ENCODE measurements at regions not wholly inside any gene's neighbourhood (a gene's known extent, or its start where the extent isn't known, plus 50 kb on each side); places are given as distances from the start of the nearest gene placed in this dataset.

- Mint-ChIP-seq H3K4me3 (no peak overlapping the region), H3K9me3 (no peaks in the 10 kb centered on the region), H3K4me1 (ENCODE audit: low read depth) (peaks cover 10% of the 10 kb centered on the region), H3K27me3 (peaks cover 12% of the 10 kb centered on the region), H3K27ac (no peak overlapping the region), H3K36me3 (ENCODE audit: low read depth) (no peaks in the 10 kb centered on the region)
- no peaks in the 10 kb centered on the region for H3K27me3 ChIP-seq (ENCODE audit: control insufficient read depth in 1 of 2, insufficient read depth in 2 of 2, low read length in 2 of 2)
- no peaks in the 10 kb centered on the region for H3K36me3 ChIP-seq (ENCODE audit: insufficient read depth, low read length)
- ChIA-PET CTCF (no interaction called here), POLR2A (no interaction called here)
- H3K4me3 ChIP-seq (ENCODE audit: low read length), result no peak overlapping the region
- intact Hi-C loops (cut with DNase I, micrococcal nuclease), result no loop called here
- DNase-seq (no peak), ATAC-seq (ENCODE audit: poor library complexity) (no peak)
- no peak overlapping the region for H3K27ac ChIP-seq (ENCODE audit: low read depth in 1 of 2, low read length in 2 of 2)
- peaks cover 11% of the 10 kb centered on the region for H3K4me1 ChIP-seq (ENCODE audit: insufficient read depth, low read length)
- H3K9me3 ChIP-seq (ENCODE audit: control insufficient read depth in 1 of 2, insufficient read depth in 1 of 2, low read length in 2 of 2), result no peaks in the 10 kb centered on the region
- TF ChIP-seq CTCF (IDR thresholded peaks at IDR 0.05), result no peak
Observed at GRCh38 chr10:70978816-70979480, 90.6 kb upstream of the PCBD1 start.

- Mint-ChIP-seq H3K4me1 (ENCODE audit: low read depth) (peaks cover 10% of the 10 kb centered on the region), H3K36me3 (ENCODE audit: low read depth) (no peaks in the 10 kb centered on the region), H3K27me3 (peaks cover 8% of the 10 kb centered on the region), H3K27ac (no peak overlapping the region), H3K9me3 (no peaks in the 10 kb centered on the region), H3K4me3 (no peak overlapping the region)
- TF ChIP-seq CTCF (IDR thresholded peaks at IDR 0.05), result no peak
- ChIA-PET CTCF (no interaction called here), POLR2A (no interaction called here)
- Histone ChIP-seq H3K36me3 (ENCODE audit: insufficient read depth, low read length) (no peaks in the 10 kb centered on the region), H3K27me3 (ENCODE audit: control insufficient read depth in 1 of 2, insufficient read depth in 2 of 2, low read length in 2 of 2) (no peaks in the 10 kb centered on the region), H3K4me1 (ENCODE audit: insufficient read depth, low read length) (peaks cover 11% of the 10 kb centered on the region), H3K9me3 (ENCODE audit: control insufficient read depth in 1 of 2, insufficient read depth in 1 of 2, low read length in 2 of 2) (no peaks in the 10 kb centered on the region), H3K4me3 (ENCODE audit: low read length) (no peak overlapping the region), H3K27ac (ENCODE audit: low read depth in 1 of 2, low read length in 2 of 2) (no peak overlapping the region)
- intact Hi-C loops (cut with DNase I, micrococcal nuclease), result no loop called here
- ATAC-seq (ENCODE audit: poor library complexity), result no peak
- DNase-seq, result no peak
Observed at GRCh38 chr10:70980687-70981086, 92.3 kb upstream of the PCBD1 start.

- no peaks in the 10 kb centered on the region for H3K27me3 ChIP-seq (ENCODE audit: control insufficient read depth in 1 of 2, insufficient read depth in 2 of 2, low read length in 2 of 2)
- no peak for ATAC-seq (ENCODE audit: poor library complexity)
- POLR2A ChIA-PET, result no interaction called here
- intact Hi-C loops (cut with DNase I, micrococcal nuclease), result no loop called here
- H3K9me3 ChIP-seq (ENCODE audit: control insufficient read depth in 1 of 2, insufficient read depth in 1 of 2, low read length in 2 of 2), result no peaks in the 10 kb centered on the region
- no peak for TF ChIP-seq CTCF (IDR thresholded peaks at IDR 0.05)
- Mint-ChIP-seq H3K9me3 (no peaks in the 10 kb centered on the region), H3K4me3 (no peak overlapping the region), H3K4me1 (ENCODE audit: low read depth) (peaks cover 10% of the 10 kb centered on the region), H3K36me3 (ENCODE audit: low read depth) (no peaks in the 10 kb centered on the region), H3K27ac (no peak overlapping the region), H3K27me3 (peaks cover 4% of the 10 kb centered on the region)
- no peak overlapping the region for H3K27ac ChIP-seq (ENCODE audit: low read depth in 1 of 2, low read length in 2 of 2)
- H3K36me3 ChIP-seq (ENCODE audit: insufficient read depth, low read length), result no peaks in the 10 kb centered on the region
- H3K4me1 ChIP-seq (ENCODE audit: insufficient read depth, low read length), result peaks cover 11% of the 10 kb centered on the region
- CTCF ChIA-PET, result no interaction called here
- no peak for DNase-seq
- H3K4me3 ChIP-seq (ENCODE audit: low read length), result no peak overlapping the region
Observed at GRCh38 chr10:70981171-70981836, 92.9 kb upstream of the PCBD1 start.

Measured in CD4-positive, alpha-beta T cell (primary cell).